ENCODE measurements at regions not wholly inside any gene's neighbourhood (a gene's known extent, or its start where the extent isn't known, plus 50 kb on each side); places are given as distances from the start of the nearest gene placed in this dataset.

GRCh38 chr16:54487933-54488332, 201.3 kb upstream of the IRX3 start:
- TF ChIP-seq SIN3A (IDR thresholded peaks at IDR 0.05; ENCODE audit: borderline replicate concordance, insufficient read depth, low read depth, low read length) (no peak), REST (IDR thresholded peaks at IDR 0.05; ENCODE audit: insufficient read depth in 1 of 2, low read depth in 2 of 2, low read length in 1 of 2) (no peak), CTCF (IDR thresholded peaks at IDR 0.05) (no peak), TCF7L2 (IDR thresholded peaks at IDR 0.05; ENCODE audit: low read depth, low read length) (no peak), POLR2AphosphoS5 (IDR thresholded peaks at IDR 0.05; ENCODE audit: low read depth, low read length) (no peak)
- ChIA-PET CTCF (no interaction called here), POLR2A (no interaction called here)
- Histone ChIP-seq H3K27me3 (ENCODE audit: control insufficient read depth, insufficient read depth, low read length) (no peaks in the 10 kb centered on the region; the same call in 1 of the 2 replicates), H3K4me1 (ENCODE audit: control insufficient read depth, insufficient read depth, low read length) (no peaks in the 10 kb centered on the region; the same call in 1 of the 2 replicates), H3K36me3 (ENCODE audit: control insufficient read depth, insufficient read depth, low read length) (no peaks in the 10 kb centered on the region), H3K27ac (ENCODE audit: low read length) (no peak overlapping the region), H3K4me3 (ENCODE audit: low read depth in 2 of 2, low read length in 2 of 2) (no peak overlapping the region), H3K9me3 (ENCODE audit: control insufficient read depth, insufficient read depth, low read depth, low read length) (no peaks in the 10 kb centered on the region)
- BruUV-seq (replicated peaks) = no TSS peak
- ATAC-seq (no peak), DNase-seq (ENCODE audit: low read depth, low spot score) (no peak)
- intact Hi-C loops (cut with micrococcal nuclease; ENCODE audit: unreplicated experiment) (no loop called here), in situ Hi-C loops (cut with HindIII; ENCODE audit: low pct_unique_long_range_greater_than_20kb, low sequenced_read_pairs) (no loop called here)

- Histone ChIP-seq H3K27me3 (ENCODE audit: control insufficient read depth, insufficient read depth, low read length) (no peaks in the 10 kb centered on the region), H3K9me3 (ENCODE audit: control insufficient read depth, insufficient read depth, low read depth, low read length) (no peaks in the 10 kb centered on the region), H3K36me3 (ENCODE audit: control insufficient read depth, insufficient read depth, low read length) (no peaks in the 10 kb centered on the region), H3K4me3 (ENCODE audit: low read depth in 2 of 2, low read length in 2 of 2) (no peak overlapping the region), H3K27ac (ENCODE audit: low read length) (no peak overlapping the region), H3K4me1 (ENCODE audit: control insufficient read depth, insufficient read depth, low read length) (no peaks in the 10 kb centered on the region; the same call in 1 of the 2 replicates)
- BruUV-seq (replicated peaks) = no TSS peak
- ChIA-PET POLR2A (no interaction called here), CTCF (no interaction called here)
- DNase-seq (ENCODE audit: low read depth, low spot score) (no peak), ATAC-seq (no peak)
- intact Hi-C loops (cut with micrococcal nuclease; ENCODE audit: unreplicated experiment) (no loop called here), in situ Hi-C loops (cut with HindIII; ENCODE audit: low pct_unique_long_range_greater_than_20kb, low sequenced_read_pairs) (no loop called here)
- TF ChIP-seq REST (IDR thresholded peaks at IDR 0.05; ENCODE audit: insufficient read depth in 1 of 2, low read depth in 2 of 2, low read length in 1 of 2) (no peak), POLR2AphosphoS5 (IDR thresholded peaks at IDR 0.05; ENCODE audit: low read depth, low read length) (no peak), SIN3A (IDR thresholded peaks at IDR 0.05; ENCODE audit: borderline replicate concordance, insufficient read depth, low read depth, low read length) (no peak), CTCF (IDR thresholded peaks at IDR 0.05) (no peak), TCF7L2 (IDR thresholded peaks at IDR 0.05; ENCODE audit: low read depth, low read length) (no peak)
These were observed 198.1 kb upstream of the IRX3 start for GRCh38 chr16:54484700-54485099.
